ENCODE measurements at regions not wholly inside any gene's neighbourhood (a gene's known extent, or its start where the extent isn't known, plus 50 kb on each side); places are given as distances from the start of the nearest gene placed in this dataset.

- no peak for TF ChIP-seq CREB1 (IDR thresholded peaks at IDR 0.05; ENCODE audit: low read depth)
- no peak for TF ChIP-seq EP300 (IDR thresholded peaks at IDR 0.05; ENCODE audit: borderline replicate concordance)
- TF ChIP-seq RAD21 (IDR thresholded peaks at IDR 0.05; ENCODE audit: low read depth), result no peak
Observed at GRCh38 chr6:150308812-150309645, 59.8 kb upstream of the IYD start.

Measured in Ishikawa (cell line).